ENCODE measurements at regions not wholly inside any gene's neighbourhood (a gene's known extent, or its start where the extent isn't known, plus 50 kb on each side); places are given as distances from the start of the nearest gene placed in this dataset.

DNA sequence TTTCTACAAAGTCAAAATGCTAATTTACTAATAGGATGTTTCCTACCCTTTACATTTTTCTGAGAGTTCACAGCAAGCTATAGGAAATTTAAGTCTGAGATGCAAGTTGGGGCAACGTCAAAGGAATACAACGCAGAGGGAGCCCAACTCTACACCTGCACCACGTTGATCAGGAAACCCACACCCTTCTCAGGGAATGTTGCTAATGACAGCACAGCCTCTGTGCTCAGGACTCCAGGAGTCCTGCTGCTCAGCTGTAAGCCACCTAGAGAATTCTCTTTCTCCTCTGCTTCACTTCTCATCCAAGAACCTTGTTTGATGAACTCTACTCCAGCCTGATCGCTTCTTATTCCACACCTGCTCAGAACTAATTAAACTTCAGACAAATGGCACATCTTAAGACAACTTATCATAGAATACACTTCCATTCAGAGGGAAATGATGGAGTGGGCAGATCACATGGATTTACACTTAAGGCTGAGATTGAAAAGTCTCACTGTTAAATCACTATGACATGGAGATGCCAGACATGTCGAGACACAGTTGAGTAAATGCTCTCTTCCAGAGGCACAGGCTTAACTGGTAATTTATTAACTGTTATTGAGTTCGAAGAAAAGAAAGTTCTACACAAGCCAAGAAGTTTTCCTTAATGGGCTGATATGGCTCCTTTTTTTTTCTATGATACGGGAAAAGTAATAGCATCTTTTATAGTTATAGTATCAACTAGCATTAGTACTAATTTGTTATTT, 811.6 kb upstream of the ARGLU1 start:
- TF ChIP-seq, protein P1, sequence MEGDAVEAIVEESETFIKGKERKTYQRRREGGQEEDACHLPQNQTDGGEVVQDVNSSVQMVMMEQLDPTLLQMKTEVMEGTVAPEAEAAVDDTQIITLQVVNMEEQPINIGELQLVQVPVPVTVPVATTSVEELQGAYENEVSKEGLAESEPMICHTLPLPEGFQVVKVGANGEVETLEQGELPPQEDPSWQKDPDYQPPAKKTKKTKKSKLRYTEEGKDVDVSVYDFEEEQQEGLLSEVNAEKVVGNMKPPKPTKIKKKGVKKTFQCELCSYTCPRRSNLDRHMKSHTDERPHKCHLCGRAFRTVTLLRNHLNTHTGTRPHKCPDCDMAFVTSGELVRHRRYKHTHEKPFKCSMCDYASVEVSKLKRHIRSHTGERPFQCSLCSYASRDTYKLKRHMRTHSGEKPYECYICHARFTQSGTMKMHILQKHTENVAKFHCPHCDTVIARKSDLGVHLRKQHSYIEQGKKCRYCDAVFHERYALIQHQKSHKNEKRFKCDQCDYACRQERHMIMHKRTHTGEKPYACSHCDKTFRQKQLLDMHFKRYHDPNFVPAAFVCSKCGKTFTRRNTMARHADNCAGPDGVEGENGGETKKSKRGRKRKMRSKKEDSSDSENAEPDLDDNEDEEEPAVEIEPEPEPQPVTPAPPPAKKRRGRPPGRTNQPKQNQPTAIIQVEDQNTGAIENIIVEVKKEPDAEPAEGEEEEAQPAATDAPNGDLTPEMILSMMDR (IDR thresholded peaks at IDR 0.05; ENCODE audit: insufficient read depth, low read depth, low read length) = no peak
- TF ChIP-seq EZH2 (IDR thresholded peaks at IDR 0.05; ENCODE audit: insufficient read depth, low read length) = no peak

Measured in astrocyte (in vitro differentiated cells and primary cell).